Naive B cell (primary cell): ENCODE measurements at regions not wholly inside any gene's neighbourhood (a gene's known extent, or its start where the extent isn't known, plus 50 kb on each side); places are given as distances from the start of the nearest gene placed in this dataset.

ENCODE experiments used
- ATAC-seq, 2 donors: fragments of 150-1000 bp; cut with Tn5 transposase; 2 replicates each; pipeline ENCODE4 v1.10.0; 2021; ENCODE audit warnings: low read depth in 2 of 2, mild to moderate bottlenecking in 2 of 2, moderate library complexity in 2 of 2
- DNase-seq: peaks from one replicate; pipeline ENCODE4 v3.0.0; 2022
- H3K27ac Mint-ChIP-seq, 6 donors: one replicate each; pipeline ENCODE4 v1.8.0; 2020 to 2022; ENCODE audit warnings: mild to moderate bottlenecking in 6 of 6, mixed read lengths in 6 of 6, moderate library complexity in 5 of 6, inconsistent platforms in 2 of 6
- H3K27me3 Mint-ChIP-seq, 3 donors: one replicate each; pipeline ENCODE4 v1.8.0; 2021 to 2022; ENCODE audit warnings: mixed read lengths in 3 of 3, mild to moderate bottlenecking in 1 of 3
- H3K36me3 Mint-ChIP-seq, 2 donors: one replicate each; pipeline ENCODE4 v1.8.0; 2020 to 2022; ENCODE audit warnings: mixed read lengths in 2 of 2, inconsistent platforms in 1 of 2, mild to moderate bottlenecking in 1 of 2
- H3K4me1 Mint-ChIP-seq, 3 donors: one replicate each; pipeline ENCODE4 v1.8.0; 2020 to 2022; ENCODE audit warnings: mixed read lengths in 3 of 3, inconsistent platforms in 1 of 3, mild to moderate bottlenecking in 1 of 3, moderate library complexity in 1 of 3
- H3K4me3 Mint-ChIP-seq, 8 donors: one replicate each; pipeline ENCODE4 v1.8.0; 2020 to 2022; ENCODE audit warnings: mild to moderate bottlenecking in 8 of 8, mixed read lengths in 8 of 8, moderate library complexity in 8 of 8, inconsistent platforms in 2 of 8
- H3K9me3 Mint-ChIP-seq, 7 donors: one replicate each; pipeline ENCODE4 v1.8.0; 2020 to 2022; ENCODE audit warnings: mixed read lengths in 7 of 7, mild to moderate bottlenecking in 5 of 7, inconsistent platforms in 2 of 7, moderate library complexity in 1 of 7

DNA sequence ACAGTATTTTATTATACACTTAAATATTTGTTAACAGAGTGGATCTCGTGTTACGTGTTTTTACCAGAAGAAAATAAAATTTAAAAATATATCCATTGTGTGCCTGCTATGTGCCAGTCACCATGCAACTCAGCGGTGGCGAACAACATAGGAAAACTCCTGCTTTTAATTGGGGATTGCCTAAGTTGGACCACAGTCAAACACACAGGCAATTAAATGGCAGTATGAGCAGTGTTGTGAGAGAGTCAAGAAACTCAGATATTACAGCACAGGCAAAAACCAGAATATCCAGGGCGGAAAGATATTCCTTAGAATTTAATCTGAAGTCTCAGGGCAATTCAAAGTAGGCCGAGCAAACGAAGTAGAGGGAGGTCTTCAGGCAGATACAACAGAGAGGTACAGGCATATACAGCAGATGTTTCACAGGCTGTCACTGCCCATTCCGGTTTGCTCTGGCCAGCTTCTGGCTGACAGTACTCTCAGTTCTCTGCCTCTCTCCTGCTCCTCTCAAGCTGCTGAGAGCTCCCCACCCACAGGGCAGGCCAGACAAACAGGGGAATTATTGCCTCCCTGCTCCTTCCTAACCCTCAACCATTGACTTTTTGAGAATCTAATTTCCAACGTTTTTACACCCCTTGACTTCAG lies 540.2 kb upstream of the TMEM132C start:
- H3K4me1 Mint-ChIP-seq = no peaks in the 10 kb centered on the region
- DNase-seq = no peak
- ATAC-seq = no peak
- H3K4me3 Mint-ChIP-seq = no peak overlapping the region
- H3K27me3 Mint-ChIP-seq = no peaks in the 10 kb centered on the region
- H3K9me3 Mint-ChIP-seq = peaks cover 2 to 8% (median 5%) of the 10 kb centered on the region in 7 donors
- no peak overlapping the region for H3K27ac Mint-ChIP-seq
- H3K36me3 Mint-ChIP-seq = no peaks in the 10 kb centered on the region

DNA sequence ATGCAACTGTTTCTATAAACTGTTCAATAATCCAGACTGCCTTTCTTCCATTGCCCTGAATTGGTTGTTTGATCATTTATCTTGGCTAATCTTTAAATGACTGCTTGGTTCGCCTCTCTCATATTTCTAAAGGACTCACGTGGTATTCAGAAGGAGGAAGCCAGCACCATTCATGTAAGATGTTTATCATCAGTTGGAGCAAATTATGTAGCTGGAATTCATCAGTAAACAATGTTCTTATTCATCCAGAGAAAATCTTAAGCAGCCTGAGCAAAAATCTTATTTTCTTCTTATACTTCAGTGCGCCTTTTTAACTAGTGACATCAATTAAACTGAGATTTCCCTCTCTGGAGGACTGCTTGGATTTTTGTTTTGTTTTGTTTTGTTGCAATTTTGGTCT lies 538.7 kb upstream of the TMEM132C start:
- Mint-ChIP-seq H3K4me1 (no peaks in the 10 kb centered on the region), H3K9me3 (peaks cover 2 to 17% (median 5%) of the 10 kb centered on the region in 7 donors), H3K27me3 (no peaks in the 10 kb centered on the region), H3K4me3 (no peak overlapping the region), H3K27ac (no peak overlapping the region), H3K36me3 (no peaks in the 10 kb centered on the region)
- DNase-seq (no peak), ATAC-seq (no peak)

DNA sequence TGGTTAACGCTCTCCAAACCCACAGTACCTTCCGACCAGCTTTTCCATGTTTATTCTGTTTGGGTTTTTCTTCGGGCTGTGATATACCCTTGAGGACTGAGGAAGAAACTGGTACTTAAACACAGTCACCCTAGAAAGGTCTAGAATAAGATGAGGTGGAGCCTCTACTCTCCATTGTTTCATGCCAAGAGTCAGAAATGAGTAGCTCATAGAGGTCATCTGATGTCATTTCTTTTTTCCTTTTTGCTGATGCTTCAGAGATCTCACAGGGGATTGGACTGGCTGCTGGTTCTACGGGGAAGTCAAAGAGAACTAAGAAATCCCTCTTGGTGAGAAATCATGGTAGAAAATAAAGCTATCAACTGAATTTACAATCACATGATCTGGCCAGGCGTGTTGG lies 538.2 kb upstream of the TMEM132C start:
- no peak for ATAC-seq
- Mint-ChIP-seq H3K36me3 (no peaks in the 10 kb centered on the region), H3K4me1 (no peaks in the 10 kb centered on the region), H3K9me3 (peaks cover 2 to 22% (median 7%) of the 10 kb centered on the region in 7 donors), H3K27ac (no peak overlapping the region), H3K27me3 (no peaks in the 10 kb centered on the region), H3K4me3 (no peak overlapping the region)
- no peak for DNase-seq

DNA sequence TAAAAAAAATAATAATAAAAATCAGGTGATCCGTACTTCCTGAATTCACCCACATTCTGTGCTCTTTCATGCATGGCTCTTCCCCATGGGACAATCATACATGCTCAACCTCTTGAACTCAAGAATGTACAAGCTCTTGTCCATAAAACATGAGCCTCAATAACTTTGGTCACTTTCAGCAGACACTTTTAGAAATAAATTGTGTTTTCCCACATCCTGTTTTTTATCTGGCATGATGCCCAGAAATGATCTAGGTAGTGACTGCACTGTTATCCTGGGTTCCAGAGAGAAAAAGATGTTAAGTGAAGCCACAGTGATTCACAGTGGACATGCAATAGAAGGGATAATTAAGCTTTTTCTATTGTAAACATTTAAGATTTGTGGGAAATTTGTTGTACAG lies 537.6 kb upstream of the TMEM132C start:
- ATAC-seq = no peak
- Mint-ChIP-seq H3K4me3 (no peak overlapping the region), H3K27ac (no peak overlapping the region)

GRCh38 chr12:127731657-127732056 lies 535.3 kb upstream of the TMEM132C start:
- ATAC-seq (no peak), DNase-seq (no peak)
- Mint-ChIP-seq H3K4me3 (no peak overlapping the region), H3K4me1 (no peaks in the 10 kb centered on the region), H3K27ac (no peak overlapping the region), H3K9me3 (peaks cover 2 to 22% (median 7%) of the 10 kb centered on the region in 7 donors), H3K36me3 (no peaks in the 10 kb centered on the region), H3K27me3 (no peaks in the 10 kb centered on the region)

More for the DNA sequence above, 537.6 kb upstream of the TMEM132C start:
- no peak for DNase-seq
- Mint-ChIP-seq H3K36me3 (no peaks in the 10 kb centered on the region), H3K9me3 (peaks cover 2 to 22% (median 7%) of the 10 kb centered on the region in 7 donors), H3K4me1 (no peaks in the 10 kb centered on the region), H3K27me3 (no peaks in the 10 kb centered on the region)

- Mint-ChIP-seq H3K27me3 (no peaks in the 10 kb centered on the region), H3K9me3 (peaks cover 0 to 13% (median 3%) of the 10 kb centered on the region in 7 donors), H3K36me3 (no peaks in the 10 kb centered on the region), H3K27ac (no peak overlapping the region), H3K4me3 (no peak overlapping the region), H3K4me1 (no peaks in the 10 kb centered on the region)
- ATAC-seq = no peak
- no peak for DNase-seq
These were observed 524.7 kb upstream of the TMEM132C start for GRCh38 chr12:127742231-127742630.

- Mint-ChIP-seq H3K36me3 (no peaks in the 10 kb centered on the region), H3K27me3 (no peaks in the 10 kb centered on the region), H3K9me3 (peaks cover 0 to 13% (median 2%) of the 10 kb centered on the region in 7 donors), H3K4me1 (no peaks in the 10 kb centered on the region), H3K27ac (no peak overlapping the region), H3K4me3 (no peak overlapping the region)
- DNase-seq (no peak), ATAC-seq (no peak)
These were observed 521.3 kb upstream of the TMEM132C start for GRCh38 chr12:127745469-127746212.

- H3K4me1 Mint-ChIP-seq = no peaks in the 10 kb centered on the region
- no peaks in the 10 kb centered on the region for H3K27me3 Mint-ChIP-seq
- no peaks in the 10 kb centered on the region for H3K36me3 Mint-ChIP-seq
- H3K9me3 Mint-ChIP-seq = peaks cover 0 to 17% (median 6%) of the 10 kb centered on the region in 7 donors
- H3K4me3 Mint-ChIP-seq = no peak overlapping the region
- ATAC-seq (no peak), DNase-seq (no peak)
- H3K27ac Mint-ChIP-seq = no peak overlapping the region
These were observed 517.6 kb upstream of the TMEM132C start for GRCh38 chr12:127749416-127749815.

DNA sequence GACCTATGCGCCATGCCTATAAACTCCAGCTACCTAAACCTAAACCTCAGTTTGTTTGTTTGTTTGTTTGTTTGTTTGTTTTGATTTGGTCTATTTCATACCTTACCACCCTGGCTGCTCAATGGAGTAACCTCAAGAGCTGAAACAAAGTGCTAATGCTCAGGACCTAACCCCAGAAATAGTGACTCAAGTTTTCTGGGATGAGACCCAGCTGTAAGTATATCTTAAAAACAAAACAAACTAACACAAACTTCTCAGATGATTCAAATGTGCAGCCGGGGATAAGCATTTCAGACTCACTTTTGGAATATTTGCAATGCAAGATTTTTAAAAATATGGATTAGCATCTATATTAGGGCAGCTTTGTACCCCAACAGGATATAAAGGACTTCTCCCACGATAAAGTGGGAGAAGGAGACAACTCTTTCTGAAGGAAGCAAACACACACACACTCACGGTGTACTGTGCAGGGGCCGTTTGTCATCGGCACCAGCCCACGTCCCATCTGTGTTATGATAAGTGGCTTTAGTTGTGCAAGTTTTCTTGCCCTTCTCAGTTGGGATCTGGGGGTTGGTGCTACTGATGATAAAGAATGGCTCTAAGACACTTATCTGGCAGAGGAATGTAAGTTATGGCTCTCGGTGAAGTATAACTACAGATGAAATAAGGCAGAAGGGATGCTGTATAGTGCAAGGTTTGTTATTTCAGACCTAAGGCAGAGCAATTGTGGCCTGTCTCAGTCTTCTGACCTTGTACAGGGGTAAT lies 516.7 kb upstream of the TMEM132C start:
- H3K4me3 Mint-ChIP-seq = no peak overlapping the region
- H3K27ac Mint-ChIP-seq = no peak overlapping the region
- H3K9me3 Mint-ChIP-seq = peaks cover 0 to 24% (median 4%) of the 10 kb centered on the region in 7 donors
- no peak for DNase-seq
- no peaks in the 10 kb centered on the region for H3K36me3 Mint-ChIP-seq
- ATAC-seq = no peak
- no peaks in the 10 kb centered on the region for H3K27me3 Mint-ChIP-seq
- H3K4me1 Mint-ChIP-seq = no peaks in the 10 kb centered on the region

GRCh38 chr12:127752802-127753201 lies 514.2 kb upstream of the TMEM132C start:
- Mint-ChIP-seq H3K27me3 (no peaks in the 10 kb centered on the region), H3K27ac (no peak overlapping the region), H3K36me3 (no peaks in the 10 kb centered on the region), H3K4me3 (no peak overlapping the region), H3K9me3 (peaks cover 0 to 38% (median 11%) of the 10 kb centered on the region in 7 donors), H3K4me1 (no peaks in the 10 kb centered on the region)
- DNase-seq (no peak), ATAC-seq (no peak)

GRCh38 chr12:127760357-127760756 lies 506.6 kb upstream of the TMEM132C start:
- Mint-ChIP-seq H3K27me3 (no peaks in the 10 kb centered on the region), H3K27ac (no peak overlapping the region), H3K36me3 (peaks cover 0 to 6% of the 10 kb centered on the region in 2 donors), H3K4me1 (no peaks in the 10 kb centered on the region), H3K9me3 (peaks cover 0 to 43% (median 15%) of the 10 kb centered on the region in 7 donors), H3K4me3 (no peak overlapping the region)
- ATAC-seq (no peak), DNase-seq (no peak)

GRCh38 chr12:127760996-127761395 lies 506.0 kb upstream of the TMEM132C start:
- DNase-seq = no peak
- H3K9me3 Mint-ChIP-seq = peaks cover 0 to 42% (median 15%) of the 10 kb centered on the region in 7 donors

DNA sequence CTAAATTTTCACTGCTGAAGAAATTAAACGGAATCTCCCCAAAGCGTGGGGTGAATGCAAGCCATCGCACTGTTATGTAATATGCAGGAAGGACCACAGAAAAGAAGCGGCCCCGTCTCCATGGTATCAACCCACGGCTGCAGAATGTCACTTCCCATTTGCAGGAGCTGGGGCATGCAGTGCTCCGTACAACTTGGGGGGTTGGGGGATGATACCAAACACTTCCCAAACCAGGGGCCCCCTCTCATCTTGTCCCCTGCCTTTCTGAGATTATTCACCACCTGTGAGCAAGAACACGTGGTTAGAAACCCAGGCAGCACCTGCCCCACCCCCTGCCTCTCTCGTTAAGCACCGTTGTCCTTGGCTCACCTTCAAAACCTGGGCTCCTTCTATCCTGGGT lies 505.1 kb upstream of the TMEM132C start:
- H3K36me3 Mint-ChIP-seq = peaks cover 0 to 6% of the 10 kb centered on the region in 2 donors
- H3K27me3 Mint-ChIP-seq = no peaks in the 10 kb centered on the region

More at GRCh38 chr12:127760996-127761395, 506.0 kb upstream of the TMEM132C start:
- Mint-ChIP-seq H3K27ac (no peak overlapping the region), H3K27me3 (no peaks in the 10 kb centered on the region), H3K4me1 (no peaks in the 10 kb centered on the region), H3K36me3 (peaks cover 0 to 6% of the 10 kb centered on the region in 2 donors), H3K4me3 (no peak overlapping the region)
- no peak for ATAC-seq

More for the DNA sequence above, 505.1 kb upstream of the TMEM132C start:
- no peaks in the 10 kb centered on the region for H3K4me1 Mint-ChIP-seq
- H3K4me3 Mint-ChIP-seq = no peak overlapping the region
- DNase-seq (no peak), ATAC-seq (no peak)
- no peak overlapping the region for H3K27ac Mint-ChIP-seq
- peaks cover 0 to 34% (median 13%) of the 10 kb centered on the region in 7 donors for H3K9me3 Mint-ChIP-seq
